ENCODE measurements at regions not wholly inside any gene's neighbourhood (a gene's known extent, or its start where the extent isn't known, plus 50 kb on each side); places are given as distances from the start of the nearest gene placed in this dataset.

DNA sequence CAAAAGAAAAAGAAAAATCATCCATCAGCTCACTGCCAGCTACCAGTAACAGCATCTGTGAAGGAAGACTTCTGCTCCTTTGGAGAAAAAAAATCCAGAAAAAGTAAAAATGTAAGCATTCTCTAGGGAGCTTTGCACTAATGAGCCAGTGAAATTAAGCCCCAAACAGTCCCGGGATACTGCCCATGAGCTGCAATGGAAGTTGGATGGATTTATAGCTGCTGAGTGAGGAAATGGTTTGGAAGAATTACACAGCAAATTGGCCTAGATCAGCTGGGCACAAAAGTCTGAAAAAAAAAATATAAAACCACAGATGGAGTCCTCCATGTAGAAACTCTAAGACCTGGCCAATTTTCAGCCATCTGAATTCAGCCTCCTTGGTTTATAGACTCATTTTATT is 462.9 kb upstream of the USP15 start:
- no peak for DNase-seq (ENCODE audit: low spot score)

DNA sequence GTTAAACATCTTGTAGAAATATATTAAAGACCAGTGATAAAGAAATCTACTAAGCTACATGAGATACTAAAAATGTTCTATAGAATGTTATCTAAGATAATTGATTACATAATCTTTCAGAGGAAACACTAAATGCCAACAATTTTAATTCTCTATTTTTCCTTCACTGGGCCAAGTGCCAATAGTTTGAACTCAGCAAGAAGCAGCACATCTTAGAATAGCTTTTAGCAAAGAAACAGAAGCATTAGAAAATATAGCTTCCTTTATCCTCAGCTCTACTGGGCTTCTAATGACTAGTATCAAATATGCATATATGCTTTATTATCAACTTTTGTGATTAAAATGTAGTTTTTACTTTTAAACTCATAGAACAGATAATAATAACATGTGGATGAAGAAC is 461.4 kb upstream of the USP15 start:
- DNase-seq (ENCODE audit: low spot score) = no peak

DNA sequence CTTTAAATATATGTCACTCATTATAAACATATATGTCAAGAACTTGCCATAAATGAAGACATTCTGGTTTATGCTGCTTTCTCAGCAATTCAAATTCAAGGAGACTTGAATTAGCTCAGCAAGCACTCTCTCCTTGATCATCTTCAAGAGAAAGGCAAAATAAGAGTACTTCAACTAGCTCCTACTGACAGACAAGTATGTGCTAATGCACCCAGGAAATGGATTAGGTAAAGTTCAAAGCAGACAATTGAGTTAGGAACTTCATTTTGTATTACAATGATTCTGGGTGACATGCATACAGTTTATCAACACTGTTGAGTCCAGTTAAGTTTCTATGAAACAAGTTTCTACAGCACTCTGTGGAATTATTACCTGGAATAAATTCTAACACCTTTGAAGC is 455.9 kb upstream of the USP15 start:
- DNase-seq (ENCODE audit: low spot score) = no peak

DNA sequence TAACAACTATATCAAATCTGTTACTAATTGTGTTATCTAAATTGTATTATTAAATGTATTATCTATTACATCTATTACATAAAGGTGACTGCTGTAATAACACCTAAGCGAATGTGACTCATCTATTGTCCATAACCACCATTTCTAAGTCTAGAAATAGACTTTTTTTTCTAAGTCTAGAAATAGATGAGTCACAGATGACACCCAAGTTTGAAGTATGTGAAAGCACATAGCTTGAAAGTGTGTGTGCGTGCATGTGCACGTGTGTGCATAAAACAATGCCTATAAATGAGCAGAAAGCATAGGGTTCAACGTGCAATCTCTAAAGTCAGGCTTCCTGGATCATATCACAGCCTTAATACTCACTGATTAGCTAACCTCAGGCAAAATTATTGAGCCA is 451.3 kb upstream of the USP15 start:
- no peak for DNase-seq (ENCODE audit: low spot score)

DNA sequence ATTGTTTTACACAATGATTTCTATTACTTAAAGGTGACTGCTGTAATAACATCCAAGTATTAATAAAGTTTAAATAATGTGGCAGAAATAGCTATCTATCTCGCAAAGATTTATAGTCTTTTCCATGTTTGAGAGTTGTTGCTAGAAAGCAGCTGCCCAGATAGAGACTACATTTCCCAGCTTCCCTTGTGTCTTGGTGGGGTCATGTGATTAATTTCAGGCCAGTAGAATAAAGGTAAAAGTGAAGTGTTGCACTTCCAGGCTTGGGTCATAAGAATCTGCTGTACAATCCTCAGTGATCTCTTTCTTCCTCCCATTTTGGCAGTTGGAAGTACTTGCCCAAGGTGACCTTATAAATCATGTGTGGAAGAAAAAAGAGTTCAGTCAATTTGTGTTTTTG is 449.7 kb upstream of the USP15 start:
- no peak for DNase-seq (ENCODE audit: low spot score)

DNA sequence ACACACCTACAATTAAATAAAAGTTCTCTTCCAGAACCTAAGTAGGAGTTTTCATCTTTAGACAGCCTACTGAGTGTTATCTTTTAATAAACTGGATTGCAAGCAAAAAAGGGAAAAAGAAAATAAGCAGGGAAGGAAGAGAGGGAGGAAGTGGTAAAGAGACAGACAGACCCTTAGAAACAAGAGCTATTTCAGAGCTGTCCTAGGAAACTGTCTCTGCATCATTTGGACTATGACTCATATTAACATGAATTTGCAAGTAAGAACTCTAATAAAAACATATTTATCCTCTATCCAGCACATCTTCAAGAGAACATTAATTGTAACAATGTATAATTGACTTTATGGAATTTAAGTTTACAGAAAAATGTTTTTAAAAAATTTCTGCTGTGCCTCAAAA is 438.8 kb upstream of the USP15 start:
- no peak for DNase-seq (ENCODE audit: low spot score)

DNA sequence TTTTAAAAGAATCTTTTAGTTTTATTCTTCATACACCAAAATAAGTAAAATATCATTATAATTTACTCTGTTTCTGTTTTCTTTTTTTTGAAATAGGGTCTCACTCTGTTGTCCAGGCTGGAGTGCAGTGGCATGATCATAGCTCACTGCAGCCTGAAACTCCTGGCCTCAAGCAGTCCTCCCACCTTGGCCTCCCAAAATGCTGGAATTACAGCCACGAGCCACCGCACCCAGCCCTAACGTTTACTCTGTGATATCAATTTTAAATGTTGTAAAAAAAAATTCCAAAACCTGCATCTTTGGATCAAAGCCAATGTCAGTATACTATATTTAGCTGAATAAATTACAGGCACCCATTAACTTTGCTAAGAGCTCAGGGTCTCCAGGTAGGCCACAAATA is 437.1 kb upstream of the USP15 start:
- no peak for DNase-seq (ENCODE audit: low spot score)

DNA sequence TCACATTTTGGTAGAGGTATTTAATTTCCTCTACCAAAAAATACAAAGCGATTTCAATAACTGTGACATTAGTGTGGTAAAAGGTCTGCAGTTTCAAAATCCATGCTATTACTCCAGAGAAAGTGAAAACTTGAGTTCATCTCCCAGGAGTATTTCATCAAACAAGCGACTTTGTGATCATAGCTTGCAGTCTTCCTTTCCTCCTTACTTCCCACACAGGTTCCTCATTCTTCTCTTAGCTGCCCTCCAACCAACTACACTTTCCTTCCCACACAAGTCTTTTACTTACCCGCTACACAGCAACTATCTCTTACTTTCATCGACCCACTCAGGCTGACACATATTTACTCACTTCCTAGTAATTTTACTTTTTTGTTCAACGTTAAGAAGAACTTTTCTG is 413.4 kb upstream of the USP15 start:
- DNase-seq (ENCODE audit: low spot score) = no peak

DNA sequence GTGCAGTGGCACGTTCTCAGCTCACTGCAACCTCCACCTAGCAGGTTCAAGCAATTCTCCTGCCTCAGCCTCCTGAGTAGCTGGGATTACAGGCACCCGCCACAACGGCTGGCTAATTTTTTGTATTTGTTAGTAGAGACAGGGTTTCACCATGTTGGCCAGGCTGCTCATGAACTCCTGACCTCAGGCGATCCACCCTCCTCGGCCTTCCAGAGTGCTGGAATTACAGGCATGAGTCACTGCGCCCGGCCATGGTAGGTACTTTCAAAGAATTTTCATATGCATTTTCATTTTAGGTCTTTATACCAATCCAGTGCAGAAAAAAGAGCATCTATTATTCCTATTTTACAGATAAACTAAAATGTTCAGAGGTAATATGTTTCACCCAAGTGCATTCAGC is 411.3 kb upstream of the USP15 start:
- no peak for DNase-seq (ENCODE audit: low spot score)

DNA sequence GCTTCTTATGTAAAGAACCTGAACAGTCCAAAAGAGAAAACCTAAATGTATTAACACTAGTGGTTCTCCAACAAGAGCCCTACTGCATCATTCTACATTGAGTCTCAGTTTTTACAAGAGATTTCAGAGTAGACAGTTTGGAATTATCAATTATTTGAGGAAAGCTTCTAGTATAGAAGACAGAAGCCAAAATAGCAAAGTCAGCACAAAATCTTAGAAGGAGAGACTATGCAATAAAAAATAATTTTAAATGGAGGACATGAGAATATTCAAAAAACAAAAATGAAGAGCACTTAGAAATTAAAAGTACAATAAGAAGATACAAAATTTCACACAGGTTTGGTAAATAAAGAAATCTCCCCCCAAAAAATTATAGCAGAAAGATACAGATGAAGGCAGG is 406.3 kb upstream of the USP15 start:
- no peak for DNase-seq (ENCODE audit: low spot score)

DNA sequence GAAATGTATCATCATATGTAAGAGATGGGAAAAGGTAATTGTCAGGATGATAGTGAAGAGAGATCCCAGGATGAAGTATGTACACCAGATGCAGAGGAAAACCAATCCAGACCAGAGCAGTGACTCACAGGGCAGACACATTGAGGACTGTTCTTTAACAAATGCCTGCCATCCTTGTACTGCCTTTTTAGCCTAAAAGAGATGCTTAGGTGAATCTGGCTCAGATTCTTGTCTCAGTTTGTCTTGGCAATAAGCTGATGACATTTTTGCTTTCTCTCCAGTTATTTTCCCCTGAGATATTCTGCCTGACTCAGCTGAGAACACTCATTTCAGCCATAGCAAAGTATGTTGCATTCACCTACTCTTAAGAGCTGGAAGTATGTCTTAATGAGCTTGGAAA is 405.3 kb upstream of the USP15 start:
- DNase-seq (ENCODE audit: low spot score) = no peak

DNA sequence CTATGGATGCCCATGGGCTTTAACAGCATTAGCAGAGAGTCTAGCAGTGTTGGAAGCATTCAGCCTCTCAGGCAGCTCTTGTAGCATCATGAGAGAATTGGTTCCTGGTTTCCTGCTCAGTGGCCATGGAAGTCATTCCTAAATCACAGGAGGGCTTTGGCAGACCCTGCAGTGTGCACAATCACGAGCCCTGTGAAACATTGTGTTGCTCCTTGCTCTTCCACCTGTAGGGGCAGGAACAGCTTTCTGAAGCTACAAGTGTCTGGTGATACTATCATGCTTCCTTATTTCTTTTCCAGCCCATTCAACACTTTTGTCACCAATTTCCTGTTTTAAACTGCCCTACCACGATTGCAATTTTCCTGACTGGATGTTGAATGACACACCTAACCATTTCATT is 402.2 kb upstream of the USP15 start:
- DNase-seq (ENCODE audit: low spot score) = no peak

DNA sequence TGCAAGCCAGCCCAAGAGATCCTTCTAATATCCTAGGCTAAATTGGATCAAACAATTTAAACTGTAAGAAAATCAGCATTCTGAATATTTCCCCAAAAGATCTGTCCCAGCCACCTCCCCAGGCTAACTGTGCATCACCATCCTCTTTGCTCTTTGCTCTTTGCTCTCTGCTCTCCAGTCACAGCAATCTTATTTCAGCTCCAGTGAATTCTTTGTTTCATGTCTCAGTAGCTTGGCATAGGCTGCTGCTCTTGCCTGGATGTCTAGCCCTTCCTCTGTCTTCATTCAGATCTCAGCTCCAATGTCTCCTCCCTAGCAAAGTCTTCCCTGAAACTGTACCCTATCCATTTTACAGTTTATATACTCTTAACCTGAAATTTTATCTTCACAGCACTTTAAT is 399.8 kb upstream of the USP15 start:
- no peak for DNase-seq (ENCODE audit: low spot score)

DNA sequence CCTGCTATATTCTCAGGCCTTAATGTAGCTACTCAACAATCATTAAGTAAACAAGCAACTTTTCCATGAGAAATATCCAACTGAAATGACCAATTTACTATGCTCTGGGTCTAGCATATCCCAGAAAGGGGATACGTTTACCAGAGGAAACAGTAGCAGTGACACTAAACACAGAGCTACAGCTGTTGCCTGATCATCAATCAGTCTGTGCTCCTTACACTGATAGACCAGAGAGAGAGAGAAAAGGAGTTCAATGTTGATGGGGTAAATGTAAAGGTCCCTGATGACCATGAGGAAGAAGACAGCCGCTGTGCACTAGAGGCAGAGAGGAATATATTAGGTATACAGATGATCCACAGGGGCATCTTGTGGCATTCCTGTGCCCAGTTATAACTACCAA is 397.2 kb upstream of the USP15 start:
- no peak for DNase-seq (ENCODE audit: low spot score)

DNA sequence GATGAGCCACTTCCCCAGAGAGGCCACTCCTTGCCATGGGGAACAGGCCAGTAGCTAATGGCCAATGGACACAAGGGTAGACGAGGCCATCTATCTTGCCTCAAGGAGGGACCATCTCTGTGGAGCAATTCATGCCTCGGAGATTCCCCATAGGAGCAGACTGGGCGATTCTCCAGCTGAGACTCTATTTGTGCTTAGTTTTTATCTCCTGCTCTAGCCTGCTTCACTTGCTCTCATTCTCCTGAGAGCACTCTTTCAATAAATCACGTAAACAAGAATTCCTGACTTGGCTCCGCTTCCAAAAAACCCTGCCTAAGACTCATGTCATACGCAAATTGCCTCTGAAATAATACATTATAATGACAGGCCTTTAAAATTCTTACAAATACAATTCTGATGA is 396.4 kb upstream of the USP15 start:
- DNase-seq (ENCODE audit: low spot score) = no peak

DNA sequence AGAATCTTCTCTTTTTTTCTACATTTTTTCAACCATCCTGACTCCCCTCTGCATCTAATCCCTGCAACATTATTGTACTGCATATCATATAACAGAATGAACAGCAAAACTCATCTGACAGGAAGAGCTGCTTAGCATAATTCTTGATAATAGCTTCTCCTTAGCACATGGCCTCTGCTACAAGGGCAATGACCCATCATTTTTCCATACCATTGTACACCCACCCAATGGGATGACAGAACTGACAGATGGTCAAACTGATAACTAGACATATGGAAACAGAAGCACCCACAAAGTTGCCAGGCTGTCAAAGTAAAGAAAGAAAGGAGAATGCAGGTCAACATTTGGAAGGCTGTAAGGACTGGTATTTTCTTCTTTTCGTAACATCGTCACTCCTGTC is 390.4 kb upstream of the USP15 start:
- DNase-seq (ENCODE audit: low spot score) = no peak

DNA sequence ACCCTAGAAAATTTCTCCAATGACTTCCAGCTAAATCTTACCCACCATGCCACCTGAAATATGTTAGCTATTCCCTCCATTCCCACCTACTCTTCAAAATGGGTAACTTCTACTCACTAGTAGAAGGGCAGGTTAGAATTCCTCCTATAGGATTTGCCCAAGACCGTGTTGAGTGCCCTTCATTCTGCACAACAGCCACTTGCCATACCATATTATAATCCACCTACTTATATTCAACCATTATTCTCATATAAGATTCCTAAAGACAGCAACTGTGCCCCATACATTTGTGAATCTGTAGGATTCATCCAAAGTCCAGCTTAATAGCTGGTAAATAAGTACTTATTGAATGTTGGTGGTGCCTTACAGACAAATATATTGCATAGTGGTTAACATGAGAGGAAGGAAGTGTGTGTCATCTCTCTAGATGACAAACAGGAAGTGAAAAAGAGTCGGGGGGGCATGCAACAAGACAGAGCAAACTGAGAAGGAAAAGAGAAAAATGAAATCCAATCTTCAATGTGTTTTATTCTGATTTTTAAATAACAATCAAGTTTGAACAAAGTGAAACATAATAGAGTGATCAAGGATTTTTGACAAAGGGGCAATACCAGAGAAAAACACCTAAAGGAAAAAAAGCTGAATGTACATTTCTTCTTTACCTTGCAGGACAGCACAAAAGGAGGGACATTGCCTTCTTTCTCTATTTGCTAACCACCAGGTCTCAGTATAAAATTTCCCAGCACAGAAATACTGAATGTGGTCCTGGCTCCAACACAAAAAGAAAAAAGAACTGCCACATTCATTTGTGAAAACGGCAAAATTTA is 389.3 kb upstream of the USP15 start:
- DNase-seq (ENCODE audit: low spot score) = no peak

DNA sequence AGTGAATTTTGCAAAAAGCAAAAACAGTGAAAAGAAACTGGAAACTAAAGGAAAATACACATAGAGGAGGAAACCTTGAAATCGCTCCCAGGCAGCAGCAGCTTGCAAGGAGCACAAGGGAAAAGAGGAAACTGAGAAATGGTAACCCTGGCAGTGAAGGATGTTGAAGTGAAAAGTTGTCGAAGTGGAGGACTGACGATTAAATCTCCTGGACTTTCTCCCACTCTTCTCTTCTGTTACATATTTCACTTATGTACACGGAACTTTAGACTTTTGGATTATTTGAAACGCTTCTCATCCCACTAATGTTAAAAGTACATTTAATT is 388.8 kb upstream of the USP15 start:
- no peak for DNase-seq (ENCODE audit: low spot score)

DNA sequence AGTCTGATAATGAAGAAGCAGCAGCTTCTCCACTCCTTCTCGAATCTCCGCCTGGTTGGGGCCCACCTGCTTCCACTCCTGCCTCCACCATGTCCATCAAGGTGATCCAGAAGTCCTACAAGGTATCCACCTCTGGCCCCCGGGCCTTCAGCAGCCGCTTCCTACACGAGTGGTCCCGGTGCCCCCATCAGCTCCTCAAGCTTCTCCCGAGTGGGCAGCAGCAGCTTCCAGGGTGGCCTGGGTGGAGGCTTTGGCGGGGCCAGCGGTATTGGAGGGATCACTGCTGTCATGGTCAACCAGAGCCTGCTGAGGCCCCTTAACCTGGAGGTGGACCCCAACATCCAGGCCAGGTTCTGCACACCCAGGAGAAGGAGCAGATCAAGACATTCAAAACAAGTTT is 381.0 kb upstream of the USP15 start:
- no peak for DNase-seq (ENCODE audit: low spot score)

DNA sequence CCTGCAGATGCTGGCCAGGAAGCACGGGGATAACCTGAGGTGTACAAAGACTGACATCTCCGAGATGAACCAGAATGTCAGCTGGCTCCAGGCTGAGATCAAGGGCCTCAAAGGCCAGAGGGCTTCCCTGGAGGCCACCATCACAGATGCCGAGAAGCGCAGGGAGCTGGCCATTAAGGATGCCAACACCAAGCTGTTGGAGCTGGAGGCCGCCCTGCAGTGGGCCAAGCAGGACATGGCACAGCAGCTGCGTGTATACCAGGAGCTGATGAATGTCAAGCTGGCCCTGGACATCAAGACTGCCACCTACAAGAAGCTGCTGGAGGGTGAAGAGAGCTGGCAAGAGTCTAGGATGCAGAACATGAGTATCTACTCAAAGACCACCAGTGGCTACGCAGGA is 380.0 kb upstream of the USP15 start:
- no peak for DNase-seq (ENCODE audit: low spot score)

DNA sequence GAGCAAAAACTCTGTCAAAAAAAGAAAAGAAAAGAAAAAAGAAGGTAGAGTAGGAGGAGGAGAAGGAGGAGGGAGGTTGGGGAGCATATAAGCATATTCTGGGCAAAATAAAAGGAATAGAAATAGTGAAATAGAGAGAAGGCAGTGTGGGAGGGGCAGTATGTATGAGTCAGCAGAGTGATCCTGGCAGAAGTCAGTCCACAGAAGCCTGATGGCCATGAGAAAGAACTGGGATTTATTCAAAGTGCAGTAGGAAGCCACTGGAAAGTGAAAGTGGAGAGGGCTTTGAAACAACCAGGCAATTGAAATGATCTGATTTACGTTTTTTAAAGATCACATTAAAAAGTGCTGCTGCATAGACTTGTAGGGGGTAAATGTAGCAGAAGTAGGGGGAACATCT is 368.6 kb upstream of the USP15 start:
- no peak for DNase-seq (ENCODE audit: low spot score)

DNA sequence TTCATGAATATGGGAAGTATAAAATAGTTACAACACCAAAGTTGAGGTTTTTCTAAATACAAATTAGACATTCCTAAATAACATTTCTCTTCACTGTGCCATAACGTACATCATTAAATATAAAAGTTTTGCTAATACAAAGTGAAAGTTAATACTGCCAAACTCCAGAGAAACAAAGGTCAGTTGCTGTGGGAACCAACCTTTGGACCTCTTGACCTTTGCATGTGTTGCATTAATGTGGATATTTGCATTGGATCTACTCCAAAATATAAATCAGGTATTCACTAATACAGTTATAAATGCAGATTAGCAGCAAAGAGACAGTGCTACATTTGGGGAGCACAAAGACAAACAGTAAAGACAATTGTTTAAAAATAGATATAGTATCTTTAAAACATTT is 366.0 kb upstream of the USP15 start:
- no peak for DNase-seq (ENCODE audit: low spot score)

DNA sequence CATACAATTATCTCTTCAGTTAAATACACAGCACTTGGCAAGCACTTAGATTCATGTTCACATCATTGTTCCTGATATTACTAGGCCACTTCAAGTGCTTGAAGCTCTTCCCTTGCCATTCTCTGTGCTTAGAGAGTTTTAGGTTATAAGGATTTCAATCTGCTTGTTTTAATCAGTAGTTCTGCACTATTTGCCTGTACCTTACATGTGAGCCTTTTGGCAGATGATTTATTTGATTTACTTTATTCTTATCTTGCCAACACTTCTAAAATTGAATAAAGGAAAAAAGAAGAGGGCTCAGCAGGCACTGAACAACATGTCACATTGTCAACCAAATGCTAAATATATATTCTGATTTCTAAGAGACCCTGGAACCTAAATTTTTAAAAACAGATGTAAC is 363.8 kb upstream of the USP15 start:
- DNase-seq (ENCODE audit: low spot score) = no peak

DNA sequence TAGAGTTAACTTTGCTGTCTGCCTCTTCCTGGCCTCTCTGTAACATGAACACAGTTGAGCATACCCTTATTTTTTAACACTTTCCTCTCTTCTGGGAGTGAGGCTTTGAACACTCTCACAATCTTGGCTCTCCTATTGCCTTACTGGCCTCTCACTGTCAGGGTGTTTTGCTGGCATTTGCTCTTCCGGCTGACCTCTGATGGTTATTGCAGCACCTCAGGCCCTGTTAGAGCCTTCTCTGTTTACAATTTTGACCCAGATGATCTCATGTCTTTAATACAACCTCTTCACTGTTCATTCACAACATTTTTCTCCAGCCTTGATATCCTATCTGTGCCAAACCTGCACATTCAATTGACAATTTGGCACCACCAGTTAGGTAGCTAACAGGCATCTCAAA is 357.8 kb upstream of the USP15 start:
- DNase-seq (ENCODE audit: low spot score) = no peak

DNA sequence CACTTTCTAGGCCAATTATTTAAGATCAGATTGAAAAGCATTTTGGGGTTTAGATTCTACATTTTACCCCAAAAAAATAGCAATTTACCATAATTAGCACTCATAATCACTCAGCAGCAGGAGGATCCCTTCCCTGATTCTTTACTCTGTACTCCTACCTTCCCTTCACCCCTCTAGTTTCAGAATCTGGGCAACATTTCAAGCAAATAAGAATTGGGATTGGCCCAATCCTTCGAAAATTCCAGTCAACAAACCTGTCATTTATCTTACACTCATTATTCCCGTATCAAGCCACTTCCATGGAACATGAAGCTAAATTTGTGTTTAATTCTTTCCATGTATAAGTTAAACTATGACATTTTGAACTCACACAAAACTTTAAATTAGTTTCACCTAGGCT is 349.1 kb upstream of the USP15 start:
- no peak for DNase-seq (ENCODE audit: low spot score)
